A673 (cell line): ENCODE measurements at regions not wholly inside any gene's neighbourhood (a gene's known extent, or its start where the extent isn't known, plus 50 kb on each side); places are given as distances from the start of the nearest gene placed in this dataset.

Source experiments
- CTCF ChIP-seq: fragments of 300-800, 200-600 bp; sonication (generic); conservative IDR thresholded peaks from 2 replicates; pipeline ENCODE4 v1.5.1; 2017; ENCODE audit warnings: low read depth, mild to moderate bottlenecking, antibody characterized with exemption, low read length, moderate library complexity, mixed read lengths
- EZH2 ChIP-seq: fragments of 200-600 bp; sonication (generic); IDR thresholded peaks from 2 replicates; pipeline ENCODE4 v1.6.1; 2017; ENCODE audit warnings: borderline replicate concordance, low read depth, mild to moderate bottlenecking, mixed read lengths, antibody characterized with exemption, low read length; ENCODE audit not compliant: poor library complexity, severe bottlenecking

- TF ChIP-seq CTCF = no peak
- no peak for TF ChIP-seq EZH2
Observed at GRCh38 chr10:111187096-111187495, 110.3 kb downstream of the ADRA2A start.
